ENCODE measurements at regions not wholly inside any gene's neighbourhood (a gene's known extent, or its start where the extent isn't known, plus 50 kb on each side); places are given as distances from the start of the nearest gene placed in this dataset.

- no peak for DNase-seq (ENCODE audit: low spot score)
These were observed 251.1 kb upstream of the HTR2C start for GRCh38 chrX:114332766-114333165.

GRCh38 chrX:114334473-114334982, 249.4 kb upstream of the HTR2C start:
- DNase-seq (ENCODE audit: low spot score) = no peak

GRCh38 chrX:114338870-114339269, 245.0 kb upstream of the HTR2C start:
- no peak for DNase-seq (ENCODE audit: low spot score)

GRCh38 chrX:114344756-114345349, 239.0 kb upstream of the HTR2C start:
- peak; percentile 34 for DNase-seq (ENCODE audit: low spot score)

- DNase-seq (ENCODE audit: low spot score) = no peak
These were observed 222.7 kb upstream of the HTR2C start for GRCh38 chrX:114361076-114361725.

GRCh38 chrX:114363346-114363745, 220.5 kb upstream of the HTR2C start:
- no peak for DNase-seq (ENCODE audit: low spot score)

GRCh38 chrX:114365065-114365834, 218.6 kb upstream of the HTR2C start:
- no peak for DNase-seq (ENCODE audit: low spot score)

- DNase-seq (ENCODE audit: low spot score) = no peak
These were observed 210.9 kb upstream of the HTR2C start for GRCh38 chrX:114372937-114373336.

GRCh38 chrX:114390251-114390796, 193.6 kb upstream of the HTR2C start:
- DNase-seq (ENCODE audit: low spot score) = no peak

Data from SW480 (cell line).